Colonic mucosa (tissue), 4 donors: ENCODE measurements at regions not wholly inside any gene's neighbourhood (a gene's known extent, or its start where the extent isn't known, plus 50 kb on each side); places are given as distances from the start of the nearest gene placed in this dataset.

Experiments
- DNase-seq: peaks from one replicate; pipeline ENCODE4 v3.0.0-alpha.2; 2020
- H3K27ac ChIP-seq: fragments of 200-600 bp; one replicate; pipeline ENCODE4 v1.8.0; 2021
- H3K27me3 ChIP-seq: fragments of 200-600 bp; one replicate; pipeline ENCODE4 v1.8.0; 2021
- H3K36me3 ChIP-seq: fragments of 200-600 bp; one replicate; pipeline ENCODE4 v1.8.0; 2021
- H3K4me1 ChIP-seq: fragments of 200-600 bp; one replicate; pipeline ENCODE4 v1.8.0; 2021; ENCODE audit warnings: mild to moderate bottlenecking
- H3K4me3 ChIP-seq: fragments of 200-600 bp; one replicate; pipeline ENCODE4 v1.8.0; 2021
- H3K9ac ChIP-seq, 2 donors: one replicate each; pipeline ENCODE4 v1.7.0; 2013; ENCODE audit warnings: control low read depth in 2 of 2, low read depth in 2 of 2, low read length in 2 of 2
- H3K9me3 ChIP-seq: fragments of 200-600 bp; one replicate; pipeline ENCODE4 v1.8.0; 2021
- intact Hi-C: fragments of 100-400 bp; cut with DNase I; formaldehyde crosslinking; loops from one replicate; pipeline ENCODE4 v1.14.1; 2022
- TF ChIP-seq, protein P1 (sequence below): fragments of 200-600 bp; IDR thresholded peaks from one replicate; pipeline ENCODE4 v1.8.0; 2022; ENCODE audit warnings: antibody characterized with exemption, mild to moderate bottlenecking
- donor health status: healthy.
- donor health status: DM: no; HTN: no; CAD: no.
- donor health status: DM: no; HTN: no; CAD: no.

DNA sequence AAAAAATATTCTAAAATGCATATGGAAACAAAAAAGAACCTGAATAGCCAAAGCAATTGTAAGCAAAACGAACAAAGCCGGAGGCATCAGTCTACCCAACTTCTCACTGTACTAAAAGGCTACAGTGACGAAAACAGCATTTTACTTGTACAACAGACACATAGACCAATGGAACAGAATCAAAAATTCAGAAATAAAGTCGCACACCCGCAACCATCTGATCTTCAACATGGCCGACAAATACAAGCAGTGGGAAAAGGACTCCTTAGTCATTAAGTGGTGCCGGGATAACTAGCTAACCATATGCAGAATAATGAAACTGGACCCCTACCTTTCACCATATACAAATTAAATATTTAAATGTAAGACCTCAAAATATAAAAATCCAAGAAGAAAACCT, 203.9 kb upstream of the PPFIA2 start:
- TF ChIP-seq, protein P1, sequence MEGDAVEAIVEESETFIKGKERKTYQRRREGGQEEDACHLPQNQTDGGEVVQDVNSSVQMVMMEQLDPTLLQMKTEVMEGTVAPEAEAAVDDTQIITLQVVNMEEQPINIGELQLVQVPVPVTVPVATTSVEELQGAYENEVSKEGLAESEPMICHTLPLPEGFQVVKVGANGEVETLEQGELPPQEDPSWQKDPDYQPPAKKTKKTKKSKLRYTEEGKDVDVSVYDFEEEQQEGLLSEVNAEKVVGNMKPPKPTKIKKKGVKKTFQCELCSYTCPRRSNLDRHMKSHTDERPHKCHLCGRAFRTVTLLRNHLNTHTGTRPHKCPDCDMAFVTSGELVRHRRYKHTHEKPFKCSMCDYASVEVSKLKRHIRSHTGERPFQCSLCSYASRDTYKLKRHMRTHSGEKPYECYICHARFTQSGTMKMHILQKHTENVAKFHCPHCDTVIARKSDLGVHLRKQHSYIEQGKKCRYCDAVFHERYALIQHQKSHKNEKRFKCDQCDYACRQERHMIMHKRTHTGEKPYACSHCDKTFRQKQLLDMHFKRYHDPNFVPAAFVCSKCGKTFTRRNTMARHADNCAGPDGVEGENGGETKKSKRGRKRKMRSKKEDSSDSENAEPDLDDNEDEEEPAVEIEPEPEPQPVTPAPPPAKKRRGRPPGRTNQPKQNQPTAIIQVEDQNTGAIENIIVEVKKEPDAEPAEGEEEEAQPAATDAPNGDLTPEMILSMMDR = no peak
- H3K27me3 ChIP-seq = no peaks in the 10 kb centered on the region
- no peaks in the 10 kb centered on the region for H3K36me3 ChIP-seq
- H3K27ac ChIP-seq = no peak overlapping the region
- H3K4me1 ChIP-seq = no peaks in the 10 kb centered on the region
- H3K9ac ChIP-seq = no peak overlapping the region
- intact Hi-C loops = no loop called here
- H3K9me3 ChIP-seq = no peaks in the 10 kb centered on the region
- no peak overlapping the region for H3K4me3 ChIP-seq
- no peak for DNase-seq

DNA sequence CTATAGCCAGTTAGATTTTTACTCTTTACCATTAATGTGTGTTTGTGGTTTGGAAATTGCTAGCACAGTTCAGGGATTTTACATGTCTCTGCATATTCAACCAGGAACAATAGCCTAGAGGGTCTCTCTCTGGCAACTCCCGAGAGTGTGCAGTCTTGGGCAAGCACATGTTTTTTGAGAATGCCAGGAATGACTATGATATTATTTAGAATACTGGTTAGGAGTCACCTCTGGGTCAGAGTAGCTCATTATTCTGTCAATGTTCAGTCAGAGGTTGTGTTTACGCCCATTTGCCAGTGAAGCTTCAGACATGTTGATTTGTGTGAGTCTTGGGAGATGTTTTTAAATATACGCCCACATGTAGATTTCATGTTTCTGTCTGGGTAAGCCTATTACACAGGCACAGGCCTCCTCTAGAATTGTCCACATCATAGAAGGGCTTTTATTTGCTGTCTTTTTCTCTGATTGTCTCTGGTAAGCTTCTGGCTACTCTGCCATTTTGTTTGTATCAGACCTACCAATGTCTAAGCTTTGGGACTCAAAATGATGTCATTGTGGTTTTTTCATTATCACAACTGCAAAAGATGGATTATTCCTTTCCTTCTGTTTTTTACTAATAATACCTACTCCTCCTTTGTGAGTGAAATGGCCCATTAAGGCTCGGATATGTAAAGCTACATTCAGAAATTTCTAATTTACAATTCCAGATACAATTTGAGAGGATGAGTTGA, 203.1 kb upstream of the PPFIA2 start:
- no peaks in the 10 kb centered on the region for H3K9me3 ChIP-seq
- H3K4me1 ChIP-seq = no peaks in the 10 kb centered on the region
- no peak for DNase-seq
- no peaks in the 10 kb centered on the region for H3K36me3 ChIP-seq
- H3K9ac ChIP-seq = no peak overlapping the region
- H3K27ac ChIP-seq = no peak overlapping the region
- TF ChIP-seq, protein P1 = no peak
- H3K27me3 ChIP-seq = no peaks in the 10 kb centered on the region
- no peak overlapping the region for H3K4me3 ChIP-seq
- intact Hi-C loops = no loop called here

DNA sequence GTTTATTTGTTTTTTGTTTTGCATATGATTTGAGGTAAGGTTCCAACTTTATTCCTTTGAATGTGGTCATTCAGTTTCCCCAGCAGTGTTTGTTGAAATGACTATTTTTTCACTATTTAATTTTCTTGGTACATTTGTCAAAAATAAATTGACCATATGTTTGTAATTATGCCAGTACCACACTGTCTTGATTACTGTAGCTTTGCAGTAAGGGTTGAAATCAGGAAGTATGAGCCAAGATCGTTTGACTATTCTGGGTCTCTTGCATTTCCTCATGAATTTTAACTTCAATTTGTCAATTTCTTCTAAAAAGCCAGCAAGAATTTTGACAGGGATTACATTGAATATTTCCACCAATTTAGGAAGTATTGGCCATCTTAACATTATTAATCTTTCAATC, 199.3 kb upstream of the PPFIA2 start:
- H3K4me1 ChIP-seq = no peaks in the 10 kb centered on the region
- H3K9me3 ChIP-seq = no peaks in the 10 kb centered on the region
- no peak for DNase-seq
- H3K4me3 ChIP-seq = no peak overlapping the region
- intact Hi-C loops = no loop called here
- no peak overlapping the region for H3K9ac ChIP-seq
- TF ChIP-seq, protein P1 = no peak
- H3K36me3 ChIP-seq = no peaks in the 10 kb centered on the region
- H3K27me3 ChIP-seq = no peaks in the 10 kb centered on the region
- no peak overlapping the region for H3K27ac ChIP-seq

DNA sequence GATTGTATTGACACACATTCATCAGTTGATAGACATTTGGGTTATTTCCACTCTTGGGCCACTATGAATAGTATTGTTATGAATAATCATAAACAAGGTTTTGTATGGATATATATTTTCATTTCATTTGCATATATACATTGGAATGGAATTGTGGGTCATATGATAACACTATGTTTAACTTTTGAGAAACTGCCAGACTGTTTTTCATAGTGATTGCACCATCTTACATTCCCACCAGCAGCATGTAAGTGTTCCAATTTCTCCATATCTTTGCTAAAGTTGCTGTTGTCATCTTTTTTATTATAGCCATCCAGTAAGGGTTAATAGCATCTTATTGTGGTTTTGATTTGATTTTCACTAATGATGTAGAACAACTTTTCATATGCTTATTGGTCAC, 198.5 kb upstream of the PPFIA2 start:
- TF ChIP-seq, protein P1 = no peak
- H3K9ac ChIP-seq = no peak overlapping the region

DNA sequence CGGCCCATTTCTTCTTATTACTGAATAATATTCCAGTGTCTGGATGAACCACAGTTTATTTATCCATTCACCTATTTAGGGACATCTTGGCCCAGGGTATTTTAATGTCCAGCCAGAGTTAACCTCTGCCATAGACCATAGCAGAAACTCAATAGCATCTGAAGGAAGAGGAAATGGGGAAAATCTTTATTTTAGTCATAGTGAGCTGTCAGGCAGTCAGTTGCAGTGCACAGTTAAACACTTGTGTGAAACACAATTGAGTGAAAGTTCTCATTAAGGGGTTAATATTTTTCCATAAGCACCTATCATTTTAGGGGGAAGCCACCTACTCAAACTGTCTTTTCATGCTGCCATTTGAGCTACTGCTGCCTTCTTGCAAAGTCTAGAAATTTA, 197.3 kb upstream of the PPFIA2 start:
- no peaks in the 10 kb centered on the region for H3K4me1 ChIP-seq
- TF ChIP-seq, protein P1 = no peak
- DNase-seq = no peak
- H3K27ac ChIP-seq = no peak overlapping the region
- H3K4me3 ChIP-seq = no peak overlapping the region
- no peaks in the 10 kb centered on the region for H3K36me3 ChIP-seq
- H3K9me3 ChIP-seq = no peaks in the 10 kb centered on the region
- intact Hi-C loops = no loop called here
- no peak overlapping the region for H3K9ac ChIP-seq
- H3K27me3 ChIP-seq = no peaks in the 10 kb centered on the region

More for the DNA sequence above, 198.5 kb upstream of the PPFIA2 start:
- Histone ChIP-seq H3K4me3 (no peak overlapping the region), H3K9me3 (no peaks in the 10 kb centered on the region), H3K27ac (no peak overlapping the region), H3K4me1 (no peaks in the 10 kb centered on the region), H3K27me3 (no peaks in the 10 kb centered on the region), H3K36me3 (no peaks in the 10 kb centered on the region)
- intact Hi-C loops = no loop called here
- DNase-seq = no peak
